NCI-H748 (cell line): ENCODE measurements at regions not wholly inside any gene's neighbourhood (a gene's known extent, or its start where the extent isn't known, plus 50 kb on each side); places are given as distances from the start of the nearest gene placed in this dataset.

Experiments
- DNase-seq: peaks from one replicate; lab custom pipeline; 2025; ENCODE audit not compliant: unreplicated experiment; lab: John Stamatoyannopoulos, UW

DNA sequence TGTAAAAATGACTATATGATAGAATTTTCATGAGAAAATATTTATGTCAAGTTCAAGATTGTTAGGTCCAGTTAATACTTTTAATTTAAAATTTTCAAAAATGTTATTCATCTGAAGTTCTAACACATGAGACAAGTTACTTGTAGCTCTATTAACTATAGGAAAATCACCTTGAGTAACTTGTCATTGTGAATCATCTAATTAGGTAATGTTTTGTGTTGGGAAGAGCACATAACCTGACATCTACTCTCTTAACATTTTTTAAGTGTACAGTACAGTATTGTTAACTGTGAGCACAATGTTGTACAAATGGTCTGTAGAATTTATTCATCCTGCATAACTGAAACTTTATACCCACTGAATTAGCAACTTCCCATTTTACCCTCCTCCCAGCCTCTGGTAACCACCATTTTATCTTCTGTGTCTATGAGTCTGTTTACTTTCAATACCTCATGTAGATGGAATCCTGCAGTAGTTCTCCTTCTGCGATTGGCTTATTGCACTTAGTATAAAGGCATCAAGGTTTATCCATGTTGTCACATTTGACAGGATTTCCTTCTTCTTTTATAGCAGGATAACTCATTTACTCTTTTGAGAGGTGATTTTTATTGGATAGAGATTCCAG is 54.6 kb downstream of the ARL4A start:
- no peak for DNase-seq

DNA sequence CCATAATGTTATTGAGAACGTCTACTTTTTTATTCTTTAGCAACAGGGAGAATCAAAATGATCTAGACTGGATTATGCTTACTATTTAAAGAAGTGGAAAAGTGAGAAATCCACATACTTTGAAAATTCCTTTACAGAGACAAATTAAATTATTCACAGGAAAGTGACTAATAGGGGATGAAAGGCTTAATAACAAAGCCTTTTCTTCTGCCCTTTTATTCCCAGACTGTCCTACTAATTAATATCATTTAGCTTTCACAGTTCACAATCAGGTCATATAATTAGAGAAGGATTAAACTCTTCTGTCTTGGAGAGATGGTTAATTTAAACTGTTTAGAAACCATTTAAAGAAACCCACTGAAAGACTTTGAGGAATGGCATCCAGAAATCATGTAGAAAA is 58.8 kb downstream of the ARL4A start:
- no peak for DNase-seq

DNA sequence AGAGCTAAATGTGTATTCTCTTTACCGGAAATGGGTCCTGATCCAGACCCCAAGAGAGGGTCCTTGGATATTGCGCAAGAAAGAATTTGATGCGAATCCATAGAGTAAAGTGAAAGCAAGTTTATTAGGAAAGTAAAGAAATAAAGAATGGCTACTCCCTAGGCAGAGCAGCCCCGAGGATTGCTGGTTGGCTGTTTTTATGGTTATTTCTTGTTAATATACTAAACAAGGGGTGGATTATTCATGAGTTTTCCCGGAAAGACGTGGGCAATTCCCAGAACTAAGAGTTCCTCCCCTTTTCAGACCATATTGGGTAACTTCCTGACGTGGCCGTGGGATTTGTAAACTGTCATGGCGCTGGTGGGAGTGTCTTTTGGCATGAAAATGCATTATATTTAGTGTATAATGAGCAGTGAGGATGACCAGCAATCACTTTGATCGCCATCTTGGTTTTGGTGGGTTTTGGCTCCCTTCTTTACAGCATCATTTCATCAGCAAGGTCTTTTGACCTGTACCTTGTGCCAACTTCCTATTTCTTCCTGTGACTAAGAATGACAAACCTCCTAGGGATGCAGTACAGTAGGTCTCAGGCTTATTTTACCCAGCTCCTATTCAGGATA is 60.4 kb downstream of the ARL4A start:
- no peak for DNase-seq

DNA sequence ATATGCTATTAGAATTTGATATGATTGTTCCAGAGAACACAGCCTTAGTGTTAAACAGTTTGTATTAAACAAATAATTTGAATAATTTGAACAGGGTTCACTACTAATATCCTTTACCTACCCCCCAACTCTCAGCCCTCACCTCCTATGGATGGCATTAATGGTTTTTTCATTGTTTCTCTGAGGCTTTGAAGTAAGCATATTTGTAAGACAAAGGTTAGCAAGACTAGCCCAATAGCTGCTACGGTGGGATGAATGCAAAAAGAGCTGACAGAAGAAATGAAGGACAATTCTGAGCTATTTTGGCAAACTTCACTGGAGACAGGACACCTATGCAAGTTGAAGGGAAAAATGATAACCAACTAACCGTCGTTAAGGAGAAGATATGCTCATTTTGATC is 61.6 kb downstream of the ARL4A start:
- DNase-seq, result no peak

DNA sequence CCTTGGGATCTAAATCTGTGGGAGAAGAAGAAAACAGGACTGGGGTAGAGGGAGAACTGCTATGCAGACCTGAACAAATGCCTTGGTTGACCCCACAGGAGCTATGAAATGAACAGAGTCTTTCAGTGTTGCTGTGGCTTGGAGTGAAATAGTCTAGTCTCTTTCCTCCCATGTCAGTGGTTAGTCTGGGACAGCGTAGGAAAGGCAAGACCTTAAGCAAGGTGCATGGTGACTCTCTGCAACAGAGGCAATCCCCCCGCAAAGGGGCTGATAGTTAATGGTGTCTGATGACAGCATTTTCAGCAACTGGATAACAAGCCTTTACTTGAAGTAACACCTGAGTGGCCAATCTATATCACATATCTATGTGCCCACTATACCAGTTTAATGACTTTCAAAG is 62.3 kb downstream of the ARL4A start:
- DNase-seq, result no peak

DNA sequence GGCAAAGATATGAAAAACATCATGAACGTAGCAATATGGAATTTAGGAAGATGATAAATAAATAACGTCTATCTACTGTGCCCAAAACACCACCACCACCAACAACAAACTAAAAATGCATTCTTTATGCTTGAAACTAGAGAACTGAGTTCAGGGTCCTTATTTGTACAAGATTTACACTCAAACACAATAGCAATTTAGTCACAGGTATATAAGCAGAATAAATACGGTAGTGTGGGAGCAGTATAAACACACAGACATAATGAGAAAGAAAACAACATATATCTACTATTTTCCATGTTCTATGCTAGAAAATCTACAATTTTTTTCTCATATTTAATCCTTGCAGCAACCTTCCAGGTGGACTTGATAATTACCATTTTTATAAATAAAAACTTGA is 64.3 kb downstream of the ARL4A start:
- DNase-seq, result no peak

DNA sequence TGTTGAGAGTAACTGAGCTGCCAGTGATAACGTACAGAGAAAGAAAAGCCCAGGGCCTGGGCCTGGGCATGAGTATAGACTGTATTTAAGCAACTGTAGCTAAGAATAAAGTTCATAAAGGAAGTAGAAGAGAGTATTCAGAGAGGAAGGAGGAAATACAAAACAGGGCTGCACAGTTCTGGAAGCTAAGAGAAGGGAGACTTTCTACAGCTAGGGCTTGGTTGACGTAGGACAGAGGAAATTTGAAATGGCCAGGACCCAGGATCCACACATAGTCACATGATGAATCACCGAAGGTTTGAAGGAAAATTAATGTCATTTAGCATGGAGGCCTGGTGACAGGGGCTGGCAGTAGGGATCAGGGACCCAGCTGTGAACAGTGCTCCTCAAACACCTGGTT is 66.7 kb downstream of the ARL4A start:
- DNase-seq, result no peak

DNA sequence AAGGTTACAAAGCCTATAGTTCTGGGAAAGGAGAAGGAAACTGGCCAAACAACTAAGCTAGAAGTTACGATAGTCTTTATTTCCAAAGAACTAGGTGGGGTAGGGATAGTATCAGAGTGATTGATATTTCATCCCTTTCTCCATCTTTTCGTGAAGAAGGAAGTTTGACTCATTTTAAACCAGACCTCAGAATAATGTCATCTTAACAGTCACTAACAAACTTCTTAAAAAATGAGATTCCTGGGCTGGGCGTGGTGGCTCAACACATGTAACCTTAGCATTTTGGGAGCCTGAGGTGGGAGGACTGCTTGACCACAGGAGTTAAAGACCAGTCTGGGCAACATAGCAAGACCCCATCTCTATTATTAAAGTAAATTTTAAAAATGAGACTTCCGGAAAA is 69.4 kb downstream of the ARL4A start:
- no peak for DNase-seq

DNA sequence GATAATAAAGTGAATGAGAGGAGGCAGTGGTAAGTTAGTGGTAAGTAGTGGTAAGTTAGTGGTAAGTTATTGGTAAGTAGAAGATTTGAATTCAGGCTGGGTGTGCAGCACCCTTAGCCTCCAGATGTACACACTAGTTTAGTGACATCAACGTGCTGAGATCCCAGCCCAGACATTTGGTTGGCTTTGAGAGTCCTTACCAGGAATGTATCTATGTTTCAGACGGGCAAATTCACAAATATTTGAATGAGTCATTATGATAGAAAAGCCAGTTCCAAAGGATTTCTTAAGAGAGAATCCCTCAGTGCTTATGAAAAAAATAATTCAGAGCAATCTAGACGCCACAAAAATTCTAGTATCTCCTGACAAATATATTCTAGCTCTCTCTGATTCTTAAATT is 70.0 kb downstream of the ARL4A start:
- no peak for DNase-seq

DNA sequence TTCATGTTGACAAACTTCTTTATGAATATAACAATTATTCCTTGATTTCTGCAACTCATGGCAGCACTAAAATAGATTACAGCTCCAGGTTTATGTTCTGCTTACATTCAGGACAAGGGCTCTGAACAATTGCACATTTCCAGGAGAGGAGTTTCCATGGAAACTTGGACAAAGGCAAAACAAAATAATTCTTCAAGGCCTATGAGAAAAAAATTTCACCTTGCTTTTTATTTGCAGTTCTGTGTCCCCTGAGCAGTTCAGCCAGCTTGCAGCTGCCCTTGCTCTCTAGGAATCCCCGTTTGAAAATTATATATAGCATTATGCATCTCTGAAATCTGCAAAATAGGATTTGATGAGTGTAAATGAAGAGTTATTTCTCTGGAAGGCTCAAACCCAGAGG is 71.7 kb downstream of the ARL4A start:
- DNase-seq, result peak; percentile 72

DNA sequence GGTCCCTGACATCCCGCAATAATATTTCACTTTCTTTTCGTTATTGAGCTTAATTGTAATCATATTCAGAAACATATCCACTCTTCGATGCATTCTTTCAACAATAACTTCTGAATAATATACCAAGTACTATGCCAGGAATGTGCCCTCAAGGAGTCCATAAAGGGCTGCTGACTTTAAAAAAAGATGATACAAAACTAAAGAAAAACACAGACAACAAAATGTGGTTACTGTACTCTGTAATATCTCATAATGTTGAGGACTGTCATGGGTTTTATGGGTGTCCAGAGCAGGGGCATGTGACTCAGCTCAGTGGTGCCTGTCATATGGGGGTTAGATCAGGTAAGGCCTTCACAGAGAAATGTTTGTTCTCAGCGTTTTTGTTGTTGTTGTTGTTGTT is 73.7 kb downstream of the ARL4A start:
- DNase-seq, result no peak

DNA sequence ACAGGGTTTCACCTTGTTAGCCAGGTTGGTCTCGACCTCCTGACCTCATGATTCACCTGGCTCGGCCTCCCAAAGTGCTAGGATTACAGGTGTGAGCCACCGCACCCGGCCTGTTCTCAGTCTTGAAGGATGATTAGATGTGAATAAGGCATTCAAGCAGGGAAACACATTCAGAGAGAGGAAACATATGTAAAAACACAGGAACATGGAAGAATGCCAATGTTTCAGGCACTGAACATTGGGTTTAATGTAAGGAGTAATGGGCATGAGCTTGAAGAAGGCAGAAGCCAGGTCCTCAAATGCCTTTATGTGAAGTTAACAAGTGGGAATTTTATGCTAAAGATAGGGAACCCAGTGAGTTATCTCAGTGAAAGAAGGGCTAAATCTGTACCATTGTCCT is 74.3 kb downstream of the ARL4A start:
- DNase-seq, result no peak

DNA sequence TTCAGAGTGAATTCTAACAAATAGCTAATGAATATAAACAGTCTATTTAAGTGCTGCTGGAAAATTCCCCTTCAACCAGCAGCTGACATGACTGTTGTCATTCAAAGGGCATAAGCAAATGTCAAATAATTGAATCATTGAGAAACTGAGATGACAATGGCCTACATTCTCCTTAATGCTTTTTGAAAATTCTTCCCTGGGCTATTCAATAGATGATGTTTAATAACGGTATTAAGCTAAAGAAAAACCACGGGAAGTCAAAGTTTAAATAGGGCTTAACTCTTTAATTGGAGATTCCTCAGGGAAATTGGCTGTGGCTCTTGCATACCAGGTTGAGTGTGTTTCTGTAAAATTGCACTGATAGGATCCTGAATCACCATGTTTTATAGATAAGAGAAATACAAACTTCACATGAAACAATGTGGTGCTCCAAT is 77.0 kb downstream of the ARL4A start:
- no peak for DNase-seq

DNA sequence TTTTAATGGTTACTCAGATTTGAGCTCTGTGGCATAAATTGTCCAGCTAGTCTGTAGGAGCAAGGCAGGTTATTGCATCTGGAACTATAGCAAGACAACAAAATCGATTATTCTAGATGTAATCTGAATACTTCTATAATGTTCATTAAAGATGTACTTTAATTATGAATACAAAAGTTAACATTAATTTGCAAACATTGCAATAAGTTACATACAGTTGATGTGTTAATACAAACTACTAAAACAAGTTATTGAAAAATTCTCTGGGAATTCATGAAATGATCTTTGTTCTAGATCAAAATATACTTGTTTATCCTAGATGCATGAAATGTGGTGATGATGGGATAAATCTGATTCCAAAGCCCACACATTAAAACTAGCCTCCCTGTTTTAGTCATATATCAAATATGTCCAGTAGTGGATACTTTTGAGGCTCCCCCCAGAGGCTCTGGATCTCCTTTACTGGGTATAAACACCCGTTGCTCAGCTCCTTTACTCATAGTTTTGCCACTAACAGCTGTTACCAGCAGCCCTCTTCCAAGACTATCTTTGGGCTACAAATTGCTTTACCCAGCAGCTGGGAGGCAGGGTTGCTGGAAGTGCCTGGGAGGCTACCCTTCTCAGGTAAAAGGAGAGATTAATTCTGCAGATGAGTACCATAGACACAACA is 78.1 kb downstream of the ARL4A start:
- DNase-seq, result no peak

DNA sequence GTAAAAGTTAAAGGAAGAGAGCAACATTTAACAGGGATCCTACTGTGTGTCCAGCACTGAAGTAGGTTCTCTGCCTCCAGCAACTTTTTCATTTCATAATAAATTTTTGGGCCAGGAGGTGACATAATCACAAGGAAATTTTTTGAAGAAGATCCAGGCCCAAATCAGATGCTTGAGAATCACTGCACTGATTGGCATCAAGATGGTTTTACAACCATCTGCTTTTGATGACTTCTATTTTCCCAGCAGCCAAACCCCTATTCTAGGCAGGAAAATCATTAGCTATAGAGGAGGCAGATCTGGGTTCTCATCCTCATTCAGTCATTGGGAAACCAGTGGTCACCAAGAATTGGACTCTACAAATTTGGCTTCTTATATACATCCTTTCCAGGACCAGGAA is 79.0 kb downstream of the ARL4A start:
- DNase-seq, result no peak

DNA sequence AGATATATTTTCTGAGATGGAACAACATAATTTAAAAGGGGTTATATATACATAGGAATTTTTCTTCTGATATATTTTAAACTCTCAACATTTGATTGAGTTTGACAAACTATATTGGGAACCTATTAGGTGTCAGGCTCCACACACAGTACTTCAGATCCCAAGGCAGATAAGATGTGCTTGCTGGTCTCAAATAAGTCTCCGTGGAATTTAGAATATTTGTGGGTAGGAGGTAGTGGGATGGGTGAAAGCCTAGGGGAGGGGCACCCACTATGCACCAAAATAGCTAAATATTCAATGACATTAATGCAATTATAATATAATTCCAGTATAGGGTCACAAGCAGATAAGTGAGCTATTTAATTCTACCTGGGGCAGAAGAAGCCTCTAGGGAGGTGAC is 81.5 kb downstream of the ARL4A start:
- DNase-seq, result no peak

DNA sequence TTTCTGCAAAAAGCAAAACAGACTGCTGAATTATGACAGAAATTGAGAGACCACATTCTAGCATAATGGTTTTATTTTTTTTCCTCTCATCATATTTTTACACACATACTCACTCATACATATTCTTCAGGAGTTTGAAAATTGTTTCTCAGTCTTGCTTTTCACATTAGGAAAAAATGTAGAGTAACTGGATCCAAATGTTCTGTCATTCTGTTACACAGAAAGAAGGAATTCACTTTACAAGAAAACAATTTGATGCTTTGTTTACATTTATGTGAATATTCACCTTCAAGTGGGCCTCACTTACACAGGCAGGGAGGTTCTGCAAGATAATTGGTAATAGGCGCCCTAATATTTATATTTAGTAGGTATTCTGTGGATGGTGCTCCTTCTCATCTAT is 82.0 kb downstream of the ARL4A start:
- no peak for DNase-seq

DNA sequence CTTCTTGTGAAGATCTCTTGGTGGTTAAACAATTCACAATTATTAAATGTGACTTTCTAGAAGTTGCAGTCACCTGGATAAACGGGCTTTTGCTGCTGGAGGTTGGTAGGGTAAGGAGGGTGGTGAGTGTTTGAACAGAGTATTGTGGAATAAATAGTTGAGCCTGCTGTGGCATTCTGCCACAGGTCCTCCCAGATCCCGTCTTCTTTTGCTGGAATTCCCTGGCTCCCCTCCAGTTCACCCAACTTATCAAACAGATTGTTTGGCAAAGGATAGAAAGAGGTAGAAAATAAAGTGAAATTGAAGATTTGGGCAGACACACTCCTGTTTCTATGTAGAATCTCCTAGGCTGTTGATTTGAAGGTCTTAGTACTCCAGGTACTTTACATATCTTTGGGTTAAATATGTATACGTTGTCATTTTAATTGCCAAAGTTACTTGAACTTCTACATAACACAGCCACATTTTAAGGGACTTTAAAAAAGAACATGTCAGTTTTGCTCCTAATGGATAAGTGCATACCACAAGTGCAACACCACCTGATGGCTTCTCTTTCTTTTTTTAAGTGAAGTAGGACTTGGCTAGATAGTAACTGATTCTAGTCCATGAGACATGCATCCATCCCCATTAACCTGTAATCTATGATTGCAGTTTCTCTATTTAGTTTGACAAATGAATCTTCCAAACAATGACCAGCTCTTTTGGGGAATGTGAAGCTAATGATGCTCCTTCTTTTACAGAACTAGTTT is 83.0 kb downstream of the ARL4A start:
- DNase-seq, result no peak

DNA sequence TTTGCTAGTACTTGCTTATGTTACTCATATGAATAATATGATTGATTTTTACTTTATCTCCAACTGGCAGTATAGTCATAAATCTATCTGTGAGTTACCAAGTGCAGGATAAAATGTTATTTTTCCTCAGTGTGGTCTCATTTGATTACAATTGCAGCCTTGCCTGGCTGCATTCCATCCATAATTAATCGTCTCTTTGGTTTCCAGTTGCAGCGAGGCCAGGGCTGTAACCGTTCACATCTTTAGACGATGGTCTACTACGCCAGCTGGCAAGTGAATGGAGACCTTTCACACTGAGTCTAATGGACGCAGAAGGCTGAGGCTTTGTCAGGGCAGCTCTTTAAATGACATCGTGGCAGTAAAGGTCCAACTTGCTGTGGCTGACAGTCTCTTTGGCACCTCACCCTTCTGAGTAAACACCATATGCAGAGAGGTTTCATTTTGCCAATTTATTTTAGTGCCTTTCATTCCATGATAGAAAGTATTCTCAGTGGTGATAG is 84.0 kb downstream of the ARL4A start:
- DNase-seq, result peak; percentile 95

DNA sequence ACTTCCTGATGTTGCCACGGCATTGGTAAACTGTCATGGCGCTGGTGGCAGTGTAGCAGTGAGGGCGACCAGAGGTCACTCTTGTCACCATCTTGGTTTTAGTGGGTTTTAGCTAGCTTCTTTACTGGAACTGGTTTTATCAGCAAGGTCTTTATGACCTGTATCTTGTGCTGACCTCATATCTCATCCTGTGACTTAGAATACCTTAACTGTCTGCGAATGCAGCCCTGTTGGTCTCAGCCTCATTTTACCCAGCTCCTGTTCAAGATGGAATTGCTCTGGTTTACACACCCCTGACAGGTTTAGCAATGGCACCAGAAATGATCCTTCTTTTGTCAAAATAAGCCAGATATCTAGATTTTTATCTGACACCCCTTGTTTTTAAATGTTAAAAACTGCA is 85.3 kb downstream of the ARL4A start:
- no peak for DNase-seq

DNA sequence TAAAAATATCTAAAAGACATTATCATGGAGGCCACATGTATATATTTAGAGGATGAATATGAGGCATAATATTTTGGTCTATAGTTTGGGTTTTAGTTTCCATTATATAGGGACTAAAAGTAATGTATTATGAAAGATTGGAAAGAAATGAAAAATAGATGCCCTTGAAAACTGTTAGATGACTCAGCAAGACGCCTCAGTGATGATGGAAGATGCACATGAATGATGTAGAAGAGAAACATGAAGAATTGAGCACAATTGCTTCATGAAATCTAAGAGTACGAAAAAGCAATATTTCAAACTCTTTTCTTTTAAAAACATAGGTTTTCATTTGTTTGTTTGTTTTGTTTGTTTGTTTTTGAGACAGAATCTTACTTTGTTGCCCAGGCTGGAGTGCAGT is 89.8 kb downstream of the ARL4A start:
- DNase-seq, result no peak

DNA sequence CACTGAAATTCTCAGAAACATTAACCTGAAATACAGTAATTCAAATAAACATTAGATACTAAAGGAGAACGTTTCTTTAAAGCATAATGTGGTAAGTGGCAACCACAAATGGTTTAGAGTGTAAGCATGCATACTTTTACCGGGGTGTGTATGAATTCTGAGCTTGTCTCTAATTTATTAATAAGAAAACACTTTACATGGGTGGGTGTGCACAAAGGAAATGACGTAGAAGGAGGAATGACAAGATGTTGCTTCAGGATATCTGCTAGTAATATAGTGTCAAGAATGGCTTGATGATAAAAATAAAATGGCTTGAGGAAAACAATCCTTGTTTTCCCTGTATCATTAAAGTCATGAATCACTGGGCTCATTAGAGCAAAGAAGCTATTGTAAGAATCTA is 92.5 kb downstream of the ARL4A start:
- no peak for DNase-seq
